ENCODE measurements at regions not wholly inside any gene's neighbourhood (a gene's known extent, or its start where the extent isn't known, plus 50 kb on each side); places are given as distances from the start of the nearest gene placed in this dataset.

- no peak for DNase-seq
Measured at GRCh38 chr5:4766101-4766500, 374.0 kb upstream of the ADAMTS16 start.

- no peak for DNase-seq
Measured at GRCh38 chr5:4772591-4772990, 367.5 kb upstream of the ADAMTS16 start.

- DNase-seq = no peak
Measured at GRCh38 chr5:4773827-4774317, 366.3 kb upstream of the ADAMTS16 start.

- DNase-seq = no peak
Measured at GRCh38 chr5:4777435-4777834, 362.7 kb upstream of the ADAMTS16 start.

GRCh38 chr5:4780633-4781032 is 359.5 kb upstream of the ADAMTS16 start:
- DNase-seq = no peak

GRCh38 chr5:4781299-4781698 is 358.8 kb upstream of the ADAMTS16 start:
- peak; percentile 33 for DNase-seq

- no peak for DNase-seq
Measured at GRCh38 chr5:4785971-4786370, 354.2 kb upstream of the ADAMTS16 start.

- no peak for DNase-seq
Measured at GRCh38 chr5:4797445-4797844, 342.7 kb upstream of the ADAMTS16 start.

- no peak for DNase-seq
Measured at GRCh38 chr5:4802044-4802443, 338.1 kb upstream of the ADAMTS16 start.

GRCh38 chr5:4804691-4805360 is 335.3 kb upstream of the ADAMTS16 start:
- DNase-seq = peak; percentile 88

GRCh38 chr5:4815002-4815401 is 325.1 kb upstream of the ADAMTS16 start:
- no peak for DNase-seq

- no peak for DNase-seq
Measured at GRCh38 chr5:4817767-4818166, 322.4 kb upstream of the ADAMTS16 start.

GRCh38 chr5:4831325-4831724 is 308.8 kb upstream of the ADAMTS16 start:
- no peak for DNase-seq

- peak; percentile 12 for DNase-seq
Measured at GRCh38 chr5:4832471-4832870, 307.7 kb upstream of the ADAMTS16 start.

GRCh38 chr5:4833104-4833738 is 306.9 kb upstream of the ADAMTS16 start:
- no peak for DNase-seq

- DNase-seq = no peak
Measured at GRCh38 chr5:4837489-4838058, 302.6 kb upstream of the ADAMTS16 start.

GRCh38 chr5:4845221-4845620 is 294.9 kb upstream of the ADAMTS16 start:
- DNase-seq = no peak

- DNase-seq = no peak
Measured at GRCh38 chr5:4847766-4848165, 292.4 kb upstream of the ADAMTS16 start.

- DNase-seq = no peak
Measured at GRCh38 chr5:4855036-4855435, 285.1 kb upstream of the ADAMTS16 start.

- no peak for DNase-seq
Measured at GRCh38 chr5:4855880-4856279, 284.2 kb upstream of the ADAMTS16 start.

GRCh38 chr5:4857761-4858160 is 282.4 kb upstream of the ADAMTS16 start:
- DNase-seq = no peak

- no peak for DNase-seq
Measured at GRCh38 chr5:4859500-4860235, 280.5 kb upstream of the ADAMTS16 start.

GRCh38 chr5:4860631-4861030 is 279.5 kb upstream of the ADAMTS16 start:
- DNase-seq = no peak

- peak; percentile 61 for DNase-seq
Measured at GRCh38 chr5:4862500-4862899, 277.6 kb upstream of the ADAMTS16 start.

Measured in NCI-H82 (cell line).